Hindlimb muscle (tissue), 1 donor: ENCODE measurements at regions not wholly inside any gene's neighbourhood (a gene's known extent, or its start where the extent isn't known, plus 50 kb on each side); places are given as distances from the start of the nearest gene placed in this dataset.
"Not testable (repeated sequence)": the region's sequence is repeated elsewhere in the genome, so short reads cannot be mapped to it uniquely, and the experiment has no call there.

Experiments used
- DNase-seq: peaks from one replicate; pipeline ENCODE4 v3.0.0-alpha.2; 2013

DNA sequence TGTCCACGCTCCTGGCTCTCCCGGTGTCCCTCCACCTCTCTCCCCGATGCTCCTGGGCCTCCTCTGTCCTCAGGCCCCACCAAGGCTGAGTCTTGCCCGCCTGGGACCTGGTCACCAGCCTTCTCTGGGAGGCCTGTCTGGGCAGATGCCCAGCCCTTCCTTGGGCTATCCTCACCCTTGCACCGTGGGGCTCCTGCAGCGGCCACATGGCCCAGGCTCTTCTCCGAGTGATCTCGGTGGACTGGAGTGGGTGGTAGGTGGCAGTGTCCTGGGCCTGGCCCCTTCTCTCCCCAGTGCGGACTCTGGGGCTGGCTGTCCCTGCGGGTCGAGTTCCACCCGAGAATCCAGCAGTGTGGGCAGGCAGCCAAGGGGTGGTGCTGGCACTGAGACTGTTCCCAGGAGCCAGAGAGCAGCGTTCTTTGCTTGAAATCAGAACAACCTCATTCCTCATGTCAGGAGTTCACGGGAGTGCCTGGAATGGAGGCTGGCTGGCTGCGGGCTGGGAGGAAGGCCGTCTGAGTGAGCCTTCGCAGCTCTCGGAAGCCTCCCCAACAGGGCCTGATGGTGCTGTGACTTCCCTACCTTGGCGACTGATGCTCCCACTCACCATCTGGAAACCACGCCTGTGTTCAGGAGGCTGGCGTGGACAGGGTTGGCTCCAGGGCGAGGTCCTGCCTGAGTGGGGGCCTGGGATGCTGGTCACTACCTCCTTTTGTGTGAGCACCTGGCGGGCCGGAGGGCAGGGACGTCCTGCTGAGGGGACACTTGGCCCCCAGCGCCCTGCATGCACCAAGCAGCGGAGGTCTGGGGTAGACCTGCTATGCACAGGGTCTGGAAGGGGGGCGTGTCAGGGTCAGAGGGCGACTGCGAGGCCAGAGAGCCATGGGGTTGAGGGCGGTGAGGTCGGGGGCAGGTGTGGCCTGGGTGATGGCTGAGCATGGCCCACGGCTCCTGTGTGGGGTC is 113.9 kb downstream of the TMEM121 start:
- not testable (repeated sequence) for DNase-seq

DNA sequence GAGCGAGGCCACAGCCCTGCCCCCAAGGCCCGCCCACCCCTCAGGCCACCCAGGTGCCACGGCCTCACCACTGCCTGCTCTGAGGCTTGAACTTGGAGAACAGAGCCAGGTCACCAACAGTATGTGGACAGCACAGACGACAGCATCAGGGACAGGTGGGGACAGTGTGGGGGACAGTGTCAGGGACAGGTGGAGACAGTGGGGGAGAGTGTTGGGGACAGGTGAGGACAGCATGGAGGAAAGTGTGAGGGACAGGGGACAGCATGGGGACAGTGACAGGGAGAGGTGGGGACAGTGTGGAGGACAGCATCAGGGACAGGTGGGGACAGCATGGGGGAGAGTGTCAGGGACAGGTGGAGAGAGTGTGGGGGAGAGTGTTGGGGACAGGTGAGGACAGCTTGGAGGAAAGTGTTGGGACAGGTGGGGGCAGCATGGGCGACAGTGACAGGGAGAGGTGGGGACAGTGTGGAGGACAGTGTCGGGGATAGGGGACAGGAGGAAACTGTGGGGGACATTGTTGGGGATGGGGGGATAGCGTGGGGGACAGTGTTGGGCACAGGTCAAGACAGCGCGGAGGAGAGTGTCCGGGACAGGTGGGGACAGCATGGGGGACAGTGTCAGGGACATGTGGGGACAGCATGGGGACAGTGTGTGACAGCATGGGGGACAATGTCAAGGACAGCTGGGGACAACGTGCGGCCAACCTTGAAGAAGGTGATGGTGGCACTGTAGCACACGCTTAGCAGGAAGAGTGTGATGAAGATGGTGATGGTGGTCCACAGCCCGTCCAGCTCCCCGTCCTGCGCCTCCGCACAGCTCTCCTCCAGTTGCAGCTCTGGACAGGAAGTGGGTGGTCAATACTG is 114.9 kb downstream of the TMEM121 start:
- no peak for DNase-seq

DNA sequence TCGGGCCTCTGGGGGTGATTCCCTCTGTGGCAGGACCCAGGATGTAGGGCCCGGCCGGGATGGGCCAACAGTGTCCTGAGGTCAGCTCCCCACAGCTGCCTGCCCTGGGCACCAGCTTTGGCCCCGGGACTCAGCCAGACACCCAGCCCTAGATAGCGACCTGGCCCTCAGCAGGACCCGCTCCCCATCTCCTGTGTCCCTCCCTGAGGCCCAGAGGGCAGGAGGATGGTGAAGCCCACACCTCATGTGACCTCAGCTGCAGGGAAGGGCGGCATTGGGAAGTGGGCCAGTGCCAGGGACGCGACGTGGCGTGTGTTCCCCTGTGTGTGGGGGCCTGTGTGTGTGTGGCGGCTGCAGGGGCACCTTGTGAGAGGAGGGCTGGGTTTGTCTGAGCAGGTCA is 115.6 kb downstream of the TMEM121 start:
- DNase-seq, result not testable (repeated sequence)

DNA sequence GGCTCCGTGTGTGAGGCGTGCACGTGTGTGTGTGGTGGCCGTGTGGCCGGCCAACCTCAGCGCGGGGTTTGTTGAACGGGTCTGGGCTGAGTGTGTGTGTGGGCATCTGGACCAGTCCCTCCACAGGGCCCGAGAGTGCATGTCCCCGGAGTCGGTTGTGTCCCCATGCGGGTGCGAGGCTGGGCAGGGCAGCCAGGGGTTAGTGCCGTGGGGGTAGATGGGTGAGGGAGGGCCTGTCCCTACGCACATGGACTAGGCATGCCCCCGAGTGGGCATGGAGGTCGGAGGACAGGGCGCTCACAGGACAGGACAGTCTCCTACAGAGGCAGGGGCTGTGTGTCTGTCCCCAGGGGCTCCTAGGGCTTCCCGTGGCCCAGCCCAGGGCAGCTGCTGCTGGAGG is 116.1 kb downstream of the TMEM121 start:
- DNase-seq, result not testable (repeated sequence)

DNA sequence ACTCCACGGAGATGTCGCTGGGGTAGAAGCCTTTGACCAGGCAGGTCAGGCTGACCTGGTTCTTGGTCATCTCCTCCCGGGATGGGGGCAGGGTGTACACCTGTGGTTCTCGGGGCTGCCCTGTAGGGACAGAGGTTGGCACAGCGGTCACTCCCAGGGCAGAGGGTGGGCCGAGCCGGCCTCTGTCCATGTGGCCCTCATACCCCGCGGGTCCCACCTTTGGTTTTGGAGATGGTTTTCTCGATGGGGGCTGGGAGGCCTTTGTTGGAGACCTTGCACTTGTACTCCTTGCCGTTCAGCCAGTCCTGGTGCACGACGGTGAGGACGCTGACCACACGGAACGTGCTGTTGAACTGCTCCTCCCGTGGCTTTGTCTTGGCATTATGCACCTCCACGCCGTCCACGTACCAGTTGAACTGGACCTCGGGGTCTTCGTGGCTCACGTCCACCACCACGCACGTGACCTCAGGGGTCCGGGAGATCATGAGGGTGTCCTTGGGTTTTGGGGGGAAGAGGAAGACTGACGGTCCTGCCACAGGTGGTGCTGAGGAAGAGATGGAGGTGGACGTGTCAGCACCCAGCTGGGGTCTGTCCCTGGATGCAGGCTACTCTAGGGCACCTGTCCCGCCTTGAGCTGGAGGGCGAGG is 117.1 kb downstream of the TMEM121 start:
- not testable (repeated sequence) for DNase-seq

DNA sequence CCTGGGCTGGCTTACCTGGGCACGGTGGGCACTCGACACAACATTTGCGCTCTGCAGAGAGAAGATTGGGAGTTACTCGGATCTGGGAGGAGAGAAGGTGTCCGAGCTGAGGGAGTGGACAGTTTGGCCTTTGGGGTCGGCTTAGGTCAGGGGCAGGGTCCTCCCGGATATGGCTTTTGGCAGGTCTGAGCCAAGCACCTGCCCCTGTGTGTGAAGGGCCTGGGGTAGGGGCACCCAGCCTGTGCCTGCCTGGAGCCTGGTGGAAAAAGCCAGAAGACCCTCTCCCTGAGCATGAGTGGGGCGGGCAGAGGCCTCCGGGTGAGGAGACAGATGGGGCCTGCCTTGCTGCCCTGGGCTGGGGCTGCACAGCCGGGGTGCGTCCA is 117.7 kb downstream of the TMEM121 start:
- DNase-seq, result not testable (repeated sequence)

DNA sequence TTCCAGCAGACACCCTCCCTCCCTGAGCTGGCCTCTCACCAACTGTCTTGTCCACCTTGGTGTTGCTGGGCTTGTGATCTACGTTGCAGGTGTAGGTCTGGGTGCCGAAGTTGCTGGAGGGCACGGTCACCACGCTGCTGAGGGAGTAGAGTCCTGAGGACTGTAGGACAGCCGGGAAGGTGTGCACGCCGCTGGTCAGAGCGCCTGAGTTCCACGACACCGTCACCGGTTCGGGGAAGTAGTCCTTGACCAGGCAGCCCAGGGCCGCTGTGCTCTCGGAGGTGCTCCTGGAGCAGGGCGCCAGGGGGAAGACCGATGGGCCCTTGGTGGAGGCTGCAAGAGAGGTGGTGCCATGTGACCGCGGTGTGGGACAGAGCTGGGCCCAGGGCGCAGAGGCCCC is 118.1 kb downstream of the TMEM121 start:
- not testable (repeated sequence) for DNase-seq

DNA sequence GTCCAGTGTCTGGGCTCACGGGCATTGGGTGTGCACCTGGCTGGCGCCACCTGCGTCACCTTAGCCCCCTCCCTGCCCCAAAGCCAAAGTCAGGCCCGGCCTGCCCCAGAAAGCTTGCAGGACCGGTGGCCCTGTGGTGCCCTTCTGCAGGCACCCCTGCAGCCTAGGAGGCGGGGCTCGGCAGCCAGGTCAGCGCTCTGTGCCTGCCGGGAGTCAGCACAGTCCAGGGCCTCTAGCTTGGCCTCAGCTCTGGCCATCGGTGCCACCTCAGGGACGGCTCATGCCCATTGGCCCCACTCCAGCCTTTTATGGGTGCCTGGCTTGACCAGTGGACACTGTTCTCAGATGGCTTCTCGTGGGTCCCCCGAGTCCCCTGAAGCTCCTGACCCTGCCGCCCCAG is 118.5 kb downstream of the TMEM121 start:
- DNase-seq, result not testable (repeated sequence)

DNA sequence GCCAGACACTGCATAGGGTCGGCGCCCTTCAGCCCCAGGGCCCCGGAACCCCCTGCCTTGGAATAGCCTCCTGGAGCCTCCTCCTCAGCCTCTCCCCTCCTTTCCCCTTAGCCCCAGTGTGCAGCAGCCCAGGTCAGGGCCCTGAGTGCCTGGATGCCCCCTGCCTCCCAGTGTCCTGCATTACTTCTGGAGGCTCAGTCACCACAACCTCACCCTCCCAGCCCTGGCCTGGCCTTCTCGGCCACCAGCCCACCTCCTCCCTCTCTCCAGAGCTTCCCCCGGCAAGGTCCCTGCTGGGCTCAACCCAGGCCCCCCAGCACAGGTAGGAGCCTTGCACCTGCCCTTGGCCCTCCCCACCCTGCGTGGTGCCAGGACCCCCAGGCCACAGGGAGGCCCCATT is 119.0 kb downstream of the TMEM121 start:
- DNase-seq, result not testable (repeated sequence)

DNA sequence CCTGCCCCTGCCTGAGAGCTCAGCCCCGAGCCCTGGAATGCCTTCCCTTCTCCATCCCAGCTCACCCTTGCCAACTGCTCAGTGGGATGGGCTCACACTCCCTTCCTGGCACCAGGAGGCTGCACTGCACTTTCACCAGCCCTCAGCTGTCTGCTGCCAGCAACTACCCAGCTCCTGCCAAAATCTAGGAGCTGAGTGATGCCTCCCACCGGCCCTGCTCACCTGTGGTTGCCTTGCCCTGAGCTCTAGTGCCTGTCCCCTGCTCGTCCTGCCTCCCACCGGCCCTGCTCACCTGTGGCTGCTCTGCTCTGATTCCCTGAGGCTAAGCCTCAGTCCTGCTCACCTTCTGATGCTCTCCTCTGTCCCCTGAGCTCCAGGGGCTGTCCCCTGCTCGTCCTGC is 119.8 kb downstream of the TMEM121 start:
- no peak for DNase-seq

DNA sequence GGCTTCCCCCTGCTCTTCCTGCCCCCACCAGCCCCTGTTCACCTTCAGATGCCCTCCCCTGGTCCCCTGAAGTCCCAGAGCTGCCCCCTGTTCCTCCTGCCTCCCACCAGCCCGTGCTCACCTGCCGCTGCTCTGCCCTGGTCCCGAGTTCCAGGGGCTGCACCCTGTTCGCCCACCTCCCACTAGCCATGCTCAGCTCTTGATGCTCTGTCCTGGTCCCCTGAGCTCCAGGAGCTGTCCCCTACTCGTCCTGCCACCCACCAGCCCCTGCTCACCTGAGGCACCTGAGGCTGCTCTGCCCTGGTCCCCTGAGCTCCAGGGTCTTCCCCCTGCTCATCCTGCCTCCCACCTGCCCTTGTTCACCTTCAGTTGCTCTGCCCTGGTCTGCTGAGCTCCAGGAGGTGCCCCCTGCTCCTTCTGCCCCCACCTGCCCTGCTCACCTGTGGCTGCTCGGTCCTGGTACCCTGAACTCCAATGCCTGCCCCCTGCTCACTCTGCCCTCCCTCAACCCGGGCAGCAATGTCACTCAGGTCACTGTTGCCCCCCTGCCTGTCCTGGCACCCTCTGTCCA is 120.4 kb downstream of the TMEM121 start:
- not testable (repeated sequence) for DNase-seq

DNA sequence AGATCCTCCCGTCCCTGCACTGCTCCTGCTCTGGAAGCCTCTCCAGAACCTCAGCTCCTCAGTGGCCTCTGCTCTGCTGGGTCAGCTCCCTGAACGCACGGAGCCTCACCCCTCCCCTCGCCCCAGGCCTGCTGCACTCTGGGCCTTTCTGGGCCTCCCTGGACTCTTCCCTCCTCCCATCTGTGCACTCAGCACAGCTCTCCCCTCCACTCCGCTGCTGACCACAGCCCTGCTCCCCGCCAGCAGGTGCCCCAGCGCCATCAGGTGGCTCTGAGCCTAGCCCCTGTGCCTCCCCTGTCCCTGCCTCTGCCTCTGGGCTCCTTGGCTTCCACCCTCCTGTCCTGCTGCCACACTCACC is 121.0 kb downstream of the TMEM121 start:
- DNase-seq, result not testable (repeated sequence)

DNA sequence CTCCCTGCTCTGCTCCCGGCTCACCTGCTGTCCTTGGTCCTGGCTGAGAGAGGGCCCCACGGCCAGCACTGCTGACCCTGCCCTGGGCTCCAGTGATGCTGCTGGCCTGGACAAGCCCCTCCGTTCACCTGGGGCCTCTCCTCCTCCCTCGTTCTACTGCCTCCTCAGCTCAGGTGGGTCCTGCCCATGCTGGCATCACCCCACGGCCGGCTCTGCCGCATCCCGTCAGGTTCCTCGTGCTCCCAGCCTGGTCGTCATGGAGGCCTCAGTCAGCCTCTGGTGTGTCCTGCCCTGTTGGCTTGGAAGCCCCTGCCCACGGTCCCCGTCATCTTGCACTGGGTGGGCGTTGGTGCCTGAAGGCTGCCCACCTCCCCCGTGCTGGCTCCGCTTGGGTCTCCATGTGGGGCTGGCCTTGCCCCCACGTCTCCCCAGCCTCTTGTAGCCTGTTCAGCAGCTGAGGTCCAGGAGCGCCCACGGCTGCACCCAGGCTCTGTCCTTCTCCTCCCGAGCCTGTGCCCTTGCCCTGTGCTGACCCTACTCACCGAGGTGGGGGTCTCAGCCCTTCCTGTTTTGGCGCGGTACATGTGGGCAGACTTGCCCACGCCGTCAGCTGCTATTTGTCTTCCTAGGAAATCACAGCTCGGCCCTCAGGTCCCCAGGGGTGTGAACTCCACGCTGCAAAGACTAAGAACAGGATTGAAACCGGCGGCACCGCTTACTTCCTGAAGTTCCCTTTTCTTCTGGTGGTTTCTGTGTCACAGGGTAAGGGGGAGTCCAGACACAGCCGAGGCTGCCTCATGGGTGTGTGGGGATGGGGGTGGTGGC is 121.6 kb downstream of the TMEM121 start:
- no peak for DNase-seq

DNA sequence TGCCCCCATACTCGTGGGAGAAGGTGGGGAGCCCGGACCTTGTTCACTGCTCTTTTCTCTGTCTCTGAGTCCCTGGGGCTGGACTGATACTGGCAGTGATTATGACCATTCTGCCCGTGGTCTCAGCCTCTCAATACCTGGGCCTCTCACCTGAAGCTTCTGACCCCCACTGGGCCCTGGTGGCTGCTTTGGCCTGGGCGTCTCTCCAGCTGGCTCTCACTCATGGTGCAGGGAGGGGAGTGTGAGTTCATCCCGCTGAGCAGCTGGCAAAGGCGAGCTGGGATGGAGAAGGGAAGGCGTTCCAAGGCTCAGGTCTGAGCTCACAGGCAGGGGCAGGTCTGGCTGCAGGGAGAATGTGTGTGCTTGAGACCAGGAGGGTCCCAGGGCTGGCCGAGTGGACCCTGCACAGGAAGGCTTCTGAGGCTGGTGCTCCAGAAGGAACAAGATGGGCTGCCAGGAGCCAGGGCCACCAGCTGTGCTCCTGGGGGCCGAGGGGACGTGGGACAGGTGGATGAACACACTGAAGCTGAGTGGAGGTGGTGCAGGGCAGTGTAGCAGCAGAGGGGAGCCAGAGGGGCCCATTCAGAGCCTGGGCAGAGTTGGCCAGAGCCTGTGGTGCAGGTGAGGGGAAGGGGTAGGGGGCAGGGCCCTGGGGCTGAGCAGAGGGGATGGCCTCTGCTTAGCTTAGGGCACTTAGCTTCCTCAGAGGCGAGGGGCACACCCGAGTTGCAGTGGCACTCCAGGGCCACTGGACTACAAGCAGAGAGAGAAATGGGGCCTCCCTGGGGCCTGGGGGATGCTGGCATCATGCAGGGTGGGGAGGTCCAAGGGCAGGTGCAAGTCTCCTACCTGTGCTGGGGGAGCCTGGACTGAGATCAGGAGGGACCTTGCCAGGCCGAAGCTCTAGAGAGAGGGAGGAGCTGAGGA is 122.5 kb downstream of the TMEM121 start:
- DNase-seq, result not testable (repeated sequence)

DNA sequence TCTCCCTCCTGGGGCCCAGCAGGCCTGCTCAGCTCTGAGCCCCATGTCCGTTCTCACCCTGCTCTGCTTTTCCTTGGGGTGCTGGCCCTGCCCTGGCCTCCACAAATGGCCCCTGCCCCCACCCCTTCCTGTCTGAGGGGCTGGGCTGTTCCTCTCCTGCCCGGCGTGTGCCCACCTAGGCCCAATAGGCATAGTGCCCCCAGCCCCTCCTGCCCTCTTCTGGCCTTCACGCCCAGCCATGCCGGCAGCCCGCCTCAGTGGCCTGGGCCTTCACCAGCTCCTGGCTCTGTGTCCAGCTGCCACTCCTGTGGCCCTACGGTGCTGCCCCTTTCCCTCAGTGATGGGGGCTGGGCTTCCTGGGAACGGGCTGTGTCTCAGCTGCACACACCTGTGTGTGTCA is 125.9 kb downstream of the TMEM121 start:
- not testable (repeated sequence) for DNase-seq

DNA sequence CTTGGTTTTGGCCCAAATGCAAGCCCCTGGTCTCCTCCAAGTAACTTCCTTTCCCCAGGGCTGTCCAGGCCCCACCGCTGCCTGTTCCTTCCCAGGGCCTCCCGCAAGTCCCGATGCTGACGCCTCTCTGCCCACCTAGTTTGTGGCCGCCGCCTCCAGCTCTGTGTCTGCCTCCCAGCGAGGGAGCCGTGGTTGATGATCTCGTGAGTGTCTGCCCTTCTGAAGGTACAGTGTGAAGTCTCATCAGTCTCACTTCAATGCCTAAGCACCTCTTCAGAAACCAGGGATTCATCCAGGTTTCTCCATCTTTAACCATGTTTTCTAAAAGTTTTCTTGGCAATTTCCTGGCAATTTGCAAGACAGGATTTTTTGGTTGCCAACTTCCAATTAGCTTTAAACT is 127.5 kb downstream of the TMEM121 start:
- not testable (repeated sequence) for DNase-seq

DNA sequence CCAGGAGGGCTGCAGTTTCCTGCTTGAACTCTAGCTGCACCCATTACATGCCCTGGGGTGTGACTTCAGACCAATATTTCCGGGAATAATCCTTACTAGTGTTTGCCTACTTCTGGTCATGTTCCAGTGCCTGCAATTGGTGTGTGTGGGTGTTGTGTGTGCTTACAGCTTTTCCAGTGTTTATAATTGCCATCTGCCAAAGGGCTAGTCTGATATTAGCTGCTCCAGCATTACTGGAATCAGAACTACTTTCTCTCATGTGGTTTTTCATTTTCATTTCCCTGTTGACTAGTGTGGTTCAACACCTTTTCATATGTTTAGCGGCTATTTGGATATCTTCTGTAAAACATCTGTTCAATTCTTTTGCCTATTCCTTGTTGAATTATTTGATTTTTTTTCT is 132.9 kb downstream of the TMEM121 start:
- DNase-seq, result not testable (repeated sequence)

DNA sequence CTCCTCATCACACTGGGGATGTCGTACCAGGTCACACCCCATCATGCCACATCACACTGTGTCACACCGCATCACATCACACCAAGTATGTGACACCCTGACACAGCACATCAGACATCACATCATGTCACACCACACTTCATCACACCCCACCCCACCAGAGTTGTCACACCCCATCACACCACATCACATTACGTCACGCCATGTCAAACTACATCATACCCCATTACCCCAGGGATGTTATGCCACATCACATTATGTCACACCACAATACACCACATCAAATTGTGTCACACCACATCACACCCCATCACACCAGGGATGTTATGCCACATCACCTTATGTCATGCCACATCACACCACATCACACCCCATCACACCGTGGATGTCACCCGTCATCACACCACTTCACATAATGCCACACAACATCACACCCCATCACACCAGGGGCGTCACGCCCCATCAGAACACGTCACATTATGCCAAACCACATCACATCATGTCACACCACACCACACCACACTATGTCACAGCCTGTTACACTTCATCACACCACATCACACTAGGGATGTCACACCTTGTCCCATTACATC is 133.6 kb downstream of the TMEM121 start:
- no peak for DNase-seq

DNA sequence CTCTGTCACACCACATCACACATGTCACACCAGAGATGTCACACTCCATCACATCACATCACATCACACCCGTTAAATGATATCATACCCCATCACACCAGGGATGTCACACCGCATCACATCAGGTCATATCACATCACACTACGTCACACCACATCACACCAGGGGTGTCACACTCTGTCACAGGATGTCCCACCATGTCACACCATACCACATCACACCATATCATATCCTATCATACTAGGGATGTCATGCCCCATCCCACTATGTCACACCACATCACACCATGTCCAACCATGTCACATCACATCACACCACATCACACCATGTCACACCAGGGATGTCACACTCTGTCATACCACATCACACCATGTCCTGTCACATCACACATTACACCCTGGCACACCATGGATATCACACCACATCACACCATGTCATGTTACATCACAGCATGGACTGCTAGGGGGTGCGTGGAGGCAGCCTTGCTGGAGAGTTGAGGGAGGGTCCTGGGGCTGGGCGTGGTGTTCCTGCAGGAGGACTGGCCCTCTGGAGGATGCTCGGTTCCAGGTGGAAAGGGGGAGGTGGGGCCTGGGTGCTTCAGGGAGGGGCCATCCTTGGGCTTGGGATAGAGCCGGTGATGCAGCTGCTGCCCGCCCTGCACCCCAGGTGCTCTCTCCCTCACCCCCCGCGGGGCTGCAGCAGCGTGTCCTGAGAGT is 134.6 kb downstream of the TMEM121 start:
- DNase-seq, result no peak
